Loucy (cell line): ENCODE measurements at regions not wholly inside any gene's neighbourhood (a gene's known extent, or its start where the extent isn't known, plus 50 kb on each side); places are given as distances from the start of the nearest gene placed in this dataset.

Experiments used
- H2AFZ ChIP-seq: fragments of 200-600 bp; sonication (generic); 2 replicates; pipeline ENCODE4 v1.6.0; 2016; ENCODE audit warnings: antibody characterized with exemption, mild to moderate bottlenecking, low read length, moderate library complexity
- H3F3A ChIP-seq: fragments of 200-600 bp; 2 replicates; pipeline ENCODE4 v1.6.0; 2016; ENCODE audit warnings: antibody characterized with exemption, low read depth, mild to moderate bottlenecking
- H3K27me3 ChIP-seq: fragments of 200-600 bp; sonication (generic); 2 replicates; pipeline ENCODE4 v1.6.1; 2014; ENCODE audit warnings: low read length, mild to moderate bottlenecking; ENCODE audit not compliant: insufficient read depth, poor library complexity, severe bottlenecking
- H3K36me3 ChIP-seq: fragments of 200-600 bp; sonication (generic); 2 replicates; pipeline ENCODE4 v1.6.1; 2016; ENCODE audit warnings: low read length; ENCODE audit not compliant: insufficient read depth
- H3K4me1 ChIP-seq: fragments of 200-600 bp; sonication (generic); 2 replicates; pipeline ENCODE4 v1.5.1; 2014; ENCODE audit warnings: low read length, mild to moderate bottlenecking; ENCODE audit not compliant: insufficient read depth, poor library complexity, severe bottlenecking
- H3K4me2 ChIP-seq: fragments of 200-600 bp; sonication (generic); 2 replicates; pipeline ENCODE4 v1.6.0; 2014; ENCODE audit warnings: antibody characterized with exemption, low read length, low read depth, mild to moderate bottlenecking; ENCODE audit not compliant: poor library complexity, severe bottlenecking
- H3K4me3 ChIP-seq: fragments of 200-600 bp; sonication (generic); 2 replicates; pipeline ENCODE4 v1.5.1; 2014; ENCODE audit warnings: low read length, mild to moderate bottlenecking, mixed read lengths; ENCODE audit not compliant: poor library complexity, severe bottlenecking
- H3K79me2 ChIP-seq: fragments of 200-600 bp; sonication (generic); 2 replicates; pipeline ENCODE4 v1.6.1; 2014; ENCODE audit warnings: low read length; ENCODE audit not compliant: insufficient read depth
- H3K9ac ChIP-seq: fragments of 200-600 bp; sonication (generic); 2 replicates; pipeline ENCODE4 v1.6.0; 2014; ENCODE audit warnings: mild to moderate bottlenecking, low read depth, low read length, moderate library complexity; ENCODE audit not compliant: poor library complexity, severe bottlenecking
- H3K9me2 ChIP-seq: fragments of 200-600 bp; sonication (generic); replicated peaks from 2 replicates; pipeline ENCODE4 v1.6.1; 2016; ENCODE audit warnings: low read depth, low read length, mixed read lengths
- H3K9me3 ChIP-seq: fragments of 200-600 bp; sonication (generic); 2 replicates; pipeline ENCODE4 v1.6.1; 2014; ENCODE audit warnings: mild to moderate bottlenecking, antibody characterized with exemption, low read length, low read depth; ENCODE audit not compliant: insufficient read depth
- H4K20me1 ChIP-seq: fragments of 200-600 bp; sonication (generic); 2 replicates; pipeline ENCODE4 v1.6.0; 2014; ENCODE audit warnings: antibody characterized with exemption, low read length, mild to moderate bottlenecking; ENCODE audit not compliant: insufficient read depth, poor library complexity, severe bottlenecking
- EZH2phosphoT487 ChIP-seq: fragments of 200-600 bp; IDR thresholded peaks from 2 replicates; pipeline ENCODE4 v1.6.1; 2018; ENCODE audit warnings: antibody characterized with exemption, mild to moderate bottlenecking, moderate library complexity, borderline replicate concordance
- TF ChIP-seq, protein P1 (sequence below): fragments of 200-600 bp; sonication (generic); conservative IDR thresholded peaks from 2 replicates; pipeline ENCODE4 v1.5.1; 2014; ENCODE audit warnings: mild to moderate bottlenecking, antibody characterized with exemption, low read length

DNA sequence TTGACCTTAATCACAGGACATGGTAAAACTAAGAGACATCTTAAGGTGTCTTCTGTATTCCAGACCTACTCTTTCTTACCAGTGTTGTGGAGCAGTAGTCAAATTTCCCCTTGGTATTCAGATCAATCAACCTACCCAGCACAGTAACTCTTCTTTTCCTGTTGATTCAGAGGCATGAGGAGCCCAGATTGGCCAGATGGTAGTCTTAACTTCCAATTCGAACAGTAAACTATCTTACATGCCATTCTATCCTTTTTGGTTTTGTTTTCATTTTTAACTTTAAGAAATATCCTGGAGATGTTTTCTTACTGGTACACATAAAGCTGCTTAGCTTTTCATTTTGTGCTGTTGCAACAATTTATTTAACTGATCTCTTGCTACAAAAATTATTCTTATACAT, 630.3 kb upstream of the PKDCC start:
- H3K4me2 ChIP-seq: no peak overlapping the region
- no peaks in the 10 kb centered on the region for H3K4me1 ChIP-seq
- no peak overlapping the region for H2AFZ ChIP-seq
- no peaks in the 10 kb centered on the region for H3K27me3 ChIP-seq
- no peaks in the 10 kb centered on the region for H3K9me2 ChIP-seq
- no peak overlapping the region for H3K4me3 ChIP-seq
- H3K9ac ChIP-seq: no peak overlapping the region
- no peaks in the 10 kb centered on the region for H3F3A ChIP-seq
- TF ChIP-seq, protein P1, sequence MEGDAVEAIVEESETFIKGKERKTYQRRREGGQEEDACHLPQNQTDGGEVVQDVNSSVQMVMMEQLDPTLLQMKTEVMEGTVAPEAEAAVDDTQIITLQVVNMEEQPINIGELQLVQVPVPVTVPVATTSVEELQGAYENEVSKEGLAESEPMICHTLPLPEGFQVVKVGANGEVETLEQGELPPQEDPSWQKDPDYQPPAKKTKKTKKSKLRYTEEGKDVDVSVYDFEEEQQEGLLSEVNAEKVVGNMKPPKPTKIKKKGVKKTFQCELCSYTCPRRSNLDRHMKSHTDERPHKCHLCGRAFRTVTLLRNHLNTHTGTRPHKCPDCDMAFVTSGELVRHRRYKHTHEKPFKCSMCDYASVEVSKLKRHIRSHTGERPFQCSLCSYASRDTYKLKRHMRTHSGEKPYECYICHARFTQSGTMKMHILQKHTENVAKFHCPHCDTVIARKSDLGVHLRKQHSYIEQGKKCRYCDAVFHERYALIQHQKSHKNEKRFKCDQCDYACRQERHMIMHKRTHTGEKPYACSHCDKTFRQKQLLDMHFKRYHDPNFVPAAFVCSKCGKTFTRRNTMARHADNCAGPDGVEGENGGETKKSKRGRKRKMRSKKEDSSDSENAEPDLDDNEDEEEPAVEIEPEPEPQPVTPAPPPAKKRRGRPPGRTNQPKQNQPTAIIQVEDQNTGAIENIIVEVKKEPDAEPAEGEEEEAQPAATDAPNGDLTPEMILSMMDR: no peak
- no peak for TF ChIP-seq EZH2phosphoT487
- H3K79me2 ChIP-seq: no peaks in the 10 kb centered on the region
- no peaks in the 10 kb centered on the region for H4K20me1 ChIP-seq
- no peaks in the 10 kb centered on the region for H3K9me3 ChIP-seq
- H3K36me3 ChIP-seq: no peaks in the 10 kb centered on the region

GRCh38 chr2:41420219-41420618, 627.6 kb upstream of the PKDCC start:
- no peaks in the 10 kb centered on the region for H3K9me3 ChIP-seq
- no peaks in the 10 kb centered on the region for H4K20me1 ChIP-seq
- no peaks in the 10 kb centered on the region for H3K36me3 ChIP-seq
- H3K27me3 ChIP-seq: no peaks in the 10 kb centered on the region
- no peak overlapping the region for H2AFZ ChIP-seq
- H3K9me2 ChIP-seq: no peaks in the 10 kb centered on the region
- TF ChIP-seq, protein P1: no peak
- no peak for TF ChIP-seq EZH2phosphoT487
- no peak overlapping the region for H3K4me2 ChIP-seq
- no peak overlapping the region for H3K4me3 ChIP-seq
- no peak overlapping the region for H3K9ac ChIP-seq
- no peaks in the 10 kb centered on the region for H3K4me1 ChIP-seq
- no peaks in the 10 kb centered on the region for H3F3A ChIP-seq
- no peaks in the 10 kb centered on the region for H3K79me2 ChIP-seq

GRCh38 chr2:41420872-41421271, 626.9 kb upstream of the PKDCC start:
- H3K4me1 ChIP-seq: no peaks in the 10 kb centered on the region
- H3K27me3 ChIP-seq: no peaks in the 10 kb centered on the region
- no peak overlapping the region for H3K4me3 ChIP-seq
- H3K9me3 ChIP-seq: no peaks in the 10 kb centered on the region
- H3K36me3 ChIP-seq: no peaks in the 10 kb centered on the region
- no peaks in the 10 kb centered on the region for H3F3A ChIP-seq
- no peaks in the 10 kb centered on the region for H3K79me2 ChIP-seq
- H3K9me2 ChIP-seq: no peaks in the 10 kb centered on the region
- no peaks in the 10 kb centered on the region for H4K20me1 ChIP-seq
- H3K4me2 ChIP-seq: no peak overlapping the region
- no peak overlapping the region for H2AFZ ChIP-seq
- H3K9ac ChIP-seq: no peak overlapping the region
- no peak for TF ChIP-seq EZH2phosphoT487
- TF ChIP-seq, protein P1: no peak
